ENCODE measurements at regions not wholly inside any gene's neighbourhood (a gene's known extent, or its start where the extent isn't known, plus 50 kb on each side); places are given as distances from the start of the nearest gene placed in this dataset.

GRCh38 chr2:20107776-20108175 lies 56.3 kb upstream of the LAPTM4A start:
- WGBS (ENCODE audit: extremely low coverage, insufficient coverage, low lambda C conversion rate) = no CpG with 5 or more reads among the region's 5 CpGs
- no peak overlapping the region for H2BK120ac ChIP-seq (ENCODE audit: low read depth, low read length)
- DNase-seq = no peak

GRCh38 chr2:20107352-20107751 lies 55.9 kb upstream of the LAPTM4A start:
- Histone ChIP-seq H3K4me2 (ENCODE audit: low read length) (no peak overlapping the region), H3K18ac (ENCODE audit: low read length) (no peak overlapping the region), H3K4me3 (ENCODE audit: low read length) (no peak overlapping the region), H3K27ac (ENCODE audit: low read depth, low read length) (no peak overlapping the region), H3K4ac (ENCODE audit: low read depth, low read length) (no peak overlapping the region), H3K23ac (ENCODE audit: low read length) (no peak overlapping the region), H3K4me1 (ENCODE audit: control insufficient read depth, low read depth, low read length) (no peaks in the 10 kb centered on the region), H3K9ac (ENCODE audit: low read length) (no peak overlapping the region), H3K79me1 (ENCODE audit: low read length) (no peaks in the 10 kb centered on the region), H4K8ac (ENCODE audit: low read depth, low read length) (no peak overlapping the region), H2BK5ac (ENCODE audit: low read length) (no peak overlapping the region), H4K5ac (ENCODE audit: low read length) (no peak overlapping the region), H3K36me3 (ENCODE audit: control insufficient read depth, insufficient read depth, low read length) (no peaks in the 10 kb centered on the region), H2BK15ac (replicated peaks; ENCODE audit: low read depth) (no peak overlapping the region), H2BK120ac (ENCODE audit: low read depth, low read length) (no peak overlapping the region), H3K79me2 (ENCODE audit: control insufficient read depth, insufficient read depth, low read length) (no peaks in the 10 kb centered on the region), H3K56ac (ENCODE audit: low read length) (no peak overlapping the region), H3K27me3 (ENCODE audit: insufficient read depth, low read length, poor library complexity) (no peaks in the 10 kb centered on the region), H2AK5ac (ENCODE audit: low read length) (no peak overlapping the region)
- no CpG with 5 or more reads among the region's 11 CpGs for WGBS (ENCODE audit: extremely low coverage, insufficient coverage, low lambda C conversion rate)
- DNase-seq = peak; percentile 32

More at GRCh38 chr2:20107776-20108175, 56.3 kb upstream of the LAPTM4A start:
- H3K56ac ChIP-seq (ENCODE audit: low read length) = peak overlapping the region; percentile 7
- H3K4me3 ChIP-seq (ENCODE audit: low read length) = no peak overlapping the region
- H3K27ac ChIP-seq (ENCODE audit: low read depth, low read length) = no peak overlapping the region
- no peak overlapping the region for H2BK5ac ChIP-seq (ENCODE audit: low read length)
- H2BK15ac ChIP-seq (replicated peaks; ENCODE audit: low read depth) = no peak overlapping the region
- no peaks in the 10 kb centered on the region for H3K27me3 ChIP-seq (ENCODE audit: insufficient read depth, low read length, poor library complexity)
- no peak overlapping the region for H3K9ac ChIP-seq (ENCODE audit: low read length)
- H3K18ac ChIP-seq (ENCODE audit: low read length) = no peak overlapping the region
- no peaks in the 10 kb centered on the region for H3K4me1 ChIP-seq (ENCODE audit: control insufficient read depth, low read depth, low read length)
- no peak overlapping the region for H3K4ac ChIP-seq (ENCODE audit: low read depth, low read length)
- H4K8ac ChIP-seq (ENCODE audit: low read depth, low read length) = no peak overlapping the region
- H3K79me2 ChIP-seq (ENCODE audit: control insufficient read depth, insufficient read depth, low read length) = no peaks in the 10 kb centered on the region
- no peak overlapping the region for H2AK5ac ChIP-seq (ENCODE audit: low read length)
- no peak overlapping the region for H3K23ac ChIP-seq (ENCODE audit: low read length)
- H3K4me2 ChIP-seq (ENCODE audit: low read length) = no peak overlapping the region
- no peaks in the 10 kb centered on the region for H3K36me3 ChIP-seq (ENCODE audit: control insufficient read depth, insufficient read depth, low read length)
- no peak overlapping the region for H4K5ac ChIP-seq (ENCODE audit: low read length)
- no peaks in the 10 kb centered on the region for H3K79me1 ChIP-seq (ENCODE audit: low read length)

GRCh38 chr2:20106746-20107145 lies 55.3 kb upstream of the LAPTM4A start:
- H2BK15ac ChIP-seq (replicated peaks; ENCODE audit: low read depth) = no peak overlapping the region
- H3K9ac ChIP-seq (ENCODE audit: low read length) = peak overlapping the region; percentile 71
- no peaks in the 10 kb centered on the region for H3K36me3 ChIP-seq (ENCODE audit: control insufficient read depth, insufficient read depth, low read length)
- no peak overlapping the region for H4K5ac ChIP-seq (ENCODE audit: low read length)
- H2AK5ac ChIP-seq (ENCODE audit: low read length) = no peak overlapping the region
- no peak overlapping the region for H3K18ac ChIP-seq (ENCODE audit: low read length)
- no peaks in the 10 kb centered on the region for H3K79me1 ChIP-seq (ENCODE audit: low read length)
- H3K4me3 ChIP-seq (ENCODE audit: low read length) = no peak overlapping the region
- no peak overlapping the region for H3K27ac ChIP-seq (ENCODE audit: low read depth, low read length)
- H4K8ac ChIP-seq (ENCODE audit: low read depth, low read length) = no peak overlapping the region
- no peaks in the 10 kb centered on the region for H3K79me2 ChIP-seq (ENCODE audit: control insufficient read depth, insufficient read depth, low read length)
- H3K4me2 ChIP-seq (ENCODE audit: low read length) = peak overlapping the region; percentile 42
- H3K4me1 ChIP-seq (ENCODE audit: control insufficient read depth, low read depth, low read length) = no peaks in the 10 kb centered on the region
- H3K4ac ChIP-seq (ENCODE audit: low read depth, low read length) = no peak overlapping the region
- no peak overlapping the region for H2BK5ac ChIP-seq (ENCODE audit: low read length)
- H2BK120ac ChIP-seq (ENCODE audit: low read depth, low read length) = no peak overlapping the region
- peak overlapping the region; percentile 88 for H3K56ac ChIP-seq (ENCODE audit: low read length)
- no peaks in the 10 kb centered on the region for H3K27me3 ChIP-seq (ENCODE audit: insufficient read depth, low read length, poor library complexity)
- WGBS (ENCODE audit: extremely low coverage, insufficient coverage, low lambda C conversion rate) = no CpG with 5 or more reads among the region's 34 CpGs
- DNase-seq = peak; percentile 78
- H3K23ac ChIP-seq (ENCODE audit: low read length) = no peak overlapping the region

DNA sequence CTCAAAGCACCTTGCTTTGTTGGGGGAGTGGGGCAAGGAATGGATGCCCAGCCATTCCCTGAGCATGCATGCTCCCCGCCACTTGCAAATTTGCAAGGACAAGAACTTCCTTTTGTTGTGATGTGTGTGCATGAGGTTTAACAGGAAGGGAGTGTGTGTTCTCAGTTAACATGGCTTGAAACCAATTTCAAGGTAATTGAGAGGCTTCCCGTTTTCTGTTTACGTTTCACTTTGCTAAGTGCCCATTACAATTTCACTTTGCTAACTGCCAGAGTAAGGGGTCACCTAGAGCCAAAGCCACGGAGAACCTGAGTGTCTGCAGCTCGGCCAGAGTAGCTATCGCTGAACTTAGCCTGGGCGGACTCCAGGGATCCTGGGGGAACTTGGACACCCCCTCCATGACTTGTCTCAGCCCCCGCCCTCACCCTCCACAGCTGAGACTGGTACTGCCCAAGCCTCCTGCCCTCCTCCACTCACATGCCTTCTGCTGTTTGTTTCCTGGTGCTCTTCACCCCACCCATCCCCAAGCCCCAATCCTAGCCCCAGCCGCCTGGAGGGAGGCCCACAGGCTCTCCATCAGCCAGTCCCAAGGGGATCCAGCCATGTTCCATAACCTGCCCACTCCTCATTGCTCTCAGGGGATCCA lies 53.6 kb upstream of the LAPTM4A start:
- no peak overlapping the region for H3K56ac ChIP-seq (ENCODE audit: low read length)
- no peaks in the 10 kb centered on the region for H3K36me3 ChIP-seq (ENCODE audit: control insufficient read depth, insufficient read depth, low read length)
- no peak overlapping the region for H3K4ac ChIP-seq (ENCODE audit: low read depth, low read length)
- WGBS (ENCODE audit: extremely low coverage, insufficient coverage, low lambda C conversion rate) = no CpG with 5 or more reads among the region's 9 CpGs
- no peak overlapping the region for H3K23ac ChIP-seq (ENCODE audit: low read length)
- no peak overlapping the region for H3K18ac ChIP-seq (ENCODE audit: low read length)
- no peak overlapping the region for H3K9ac ChIP-seq (ENCODE audit: low read length)
- H3K79me2 ChIP-seq (ENCODE audit: control insufficient read depth, insufficient read depth, low read length) = no peaks in the 10 kb centered on the region
- no peak overlapping the region for H4K8ac ChIP-seq (ENCODE audit: low read depth, low read length)
- H3K4me2 ChIP-seq (ENCODE audit: low read length) = no peak overlapping the region
- no peak overlapping the region for H2BK5ac ChIP-seq (ENCODE audit: low read length)
- no peak overlapping the region for H2BK120ac ChIP-seq (ENCODE audit: low read depth, low read length)
- no peak overlapping the region for H3K4me3 ChIP-seq (ENCODE audit: low read length)
- no peaks in the 10 kb centered on the region for H3K79me1 ChIP-seq (ENCODE audit: low read length)
- H3K27ac ChIP-seq (ENCODE audit: low read depth, low read length) = no peak overlapping the region
- H2BK15ac ChIP-seq (replicated peaks; ENCODE audit: low read depth) = no peak overlapping the region
- H2AK5ac ChIP-seq (ENCODE audit: low read length) = no peak overlapping the region
- no peak overlapping the region for H4K5ac ChIP-seq (ENCODE audit: low read length)
- no peak for DNase-seq
- H3K27me3 ChIP-seq (ENCODE audit: insufficient read depth, low read length, poor library complexity) = no peaks in the 10 kb centered on the region
- no peaks in the 10 kb centered on the region for H3K4me1 ChIP-seq (ENCODE audit: control insufficient read depth, low read depth, low read length)

- Histone ChIP-seq H2BK5ac (ENCODE audit: low read length) (no peak overlapping the region), H3K18ac (ENCODE audit: low read length) (no peak overlapping the region), H2BK120ac (ENCODE audit: low read depth, low read length) (no peak overlapping the region), H2AK5ac (ENCODE audit: low read length) (no peak overlapping the region), H4K8ac (ENCODE audit: low read depth, low read length) (no peak overlapping the region), H3K4me2 (ENCODE audit: low read length) (no peak overlapping the region), H2BK15ac (replicated peaks; ENCODE audit: low read depth) (no peak overlapping the region), H3K36me3 (ENCODE audit: control insufficient read depth, insufficient read depth, low read length) (no peaks in the 10 kb centered on the region), H3K79me1 (ENCODE audit: low read length) (no peaks in the 10 kb centered on the region), H3K4ac (ENCODE audit: low read depth, low read length) (no peak overlapping the region), H3K27ac (ENCODE audit: low read depth, low read length) (no peak overlapping the region), H3K79me2 (ENCODE audit: control insufficient read depth, insufficient read depth, low read length) (no peaks in the 10 kb centered on the region), H4K5ac (ENCODE audit: low read length) (no peak overlapping the region), H3K56ac (ENCODE audit: low read length) (no peak overlapping the region), H3K4me1 (ENCODE audit: control insufficient read depth, low read depth, low read length) (no peaks in the 10 kb centered on the region), H3K27me3 (ENCODE audit: insufficient read depth, low read length, poor library complexity) (no peaks in the 10 kb centered on the region), H3K23ac (ENCODE audit: low read length) (no peak overlapping the region), H3K9ac (ENCODE audit: low read length) (no peak overlapping the region), H3K4me3 (ENCODE audit: low read length) (no peak overlapping the region)
- WGBS (ENCODE audit: extremely low coverage, insufficient coverage, low lambda C conversion rate) = no CpG with 5 or more reads among the region's 2 CpGs
- DNase-seq = peak; percentile 35
Observed at GRCh38 chr2:20103530-20103929, 52.1 kb upstream of the LAPTM4A start.
